Neural progenitor cell (in vitro differentiated cells): ENCODE measurements at regions not wholly inside any gene's neighbourhood (a gene's known extent, or its start where the extent isn't known, plus 50 kb on each side); places are given as distances from the start of the nearest gene placed in this dataset.

Experiments
- CTCF ChIP-seq: fragments of 200-600 bp; sonication (generic); IDR thresholded peaks from 2 replicates; pipeline ENCODE4 v1.5.1; 2017; ENCODE audit warnings: antibody characterized with exemption, mild to moderate bottlenecking
- EZH2 ChIP-seq: fragments of 200-600 bp; sonication (generic); IDR thresholded peaks from 2 replicates; pipeline ENCODE4 v1.6.1; 2017; ENCODE audit warnings: antibody characterized with exemption, mild to moderate bottlenecking, moderate library complexity
- EZH2phosphoT487 ChIP-seq: fragments of 200-600 bp; sonication (generic); IDR thresholded peaks from 2 replicates; pipeline ENCODE4 v1.6.1; 2017; ENCODE audit warnings: antibody characterized with exemption

DNA sequence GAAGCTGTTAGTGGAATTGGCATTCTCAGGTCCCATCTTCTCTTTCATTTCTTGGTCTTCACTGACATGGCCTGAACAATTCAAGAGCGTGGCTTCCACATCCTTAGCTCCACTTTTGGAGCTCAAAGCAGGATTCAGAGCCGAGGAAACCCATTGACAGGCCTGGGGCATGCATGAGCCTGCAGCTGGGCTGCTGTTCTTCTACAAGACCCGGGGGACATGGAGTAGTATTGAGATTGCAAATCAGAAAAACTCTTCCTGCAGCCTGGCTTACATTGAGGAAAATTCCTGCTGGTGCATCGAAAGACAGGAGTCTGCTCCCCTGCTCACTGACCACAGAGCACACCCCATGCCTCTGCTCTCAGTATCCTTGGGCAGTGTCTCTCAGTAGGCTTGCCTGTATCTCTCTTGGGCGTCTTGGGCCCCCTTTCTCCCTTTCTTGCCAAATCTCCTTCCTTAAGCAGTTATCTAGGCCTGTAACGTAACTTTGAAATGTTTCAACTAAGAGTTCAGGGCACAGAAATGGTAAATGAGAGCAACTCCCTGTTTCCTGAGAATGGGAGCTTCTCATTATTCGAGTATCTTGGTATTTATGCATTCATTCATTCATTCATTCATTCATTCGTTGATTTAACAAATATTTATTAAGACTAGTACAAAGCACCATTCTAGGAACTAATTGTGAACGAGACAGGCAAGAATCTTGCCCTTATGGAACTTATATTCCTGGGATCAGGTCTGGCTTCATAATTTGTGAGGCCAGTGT lies 603.6 kb upstream of the CLINT1 start:
- no peak for TF ChIP-seq CTCF
- TF ChIP-seq EZH2: no peak
- no peak for TF ChIP-seq EZH2phosphoT487
